GM23338 (cell line): ENCODE measurements at regions not wholly inside any gene's neighbourhood (a gene's known extent, or its start where the extent isn't known, plus 50 kb on each side); places are given as distances from the start of the nearest gene placed in this dataset.

ENCODE experiments used
- ATAC-seq: fragments of 200-7000 bp; cut with Tn5 transposase; 3 replicates; pipeline ENCODE4 v1.9.1; 2020
- DNase-seq: peaks from one replicate; pipeline ENCODE4 v3.0.0-alpha.2; 2015; ENCODE audit warnings: low spot score
- H2AFZ ChIP-seq: fragments of 200-600 bp; sonication (generic); 2 replicates; pipeline ENCODE4 v1.8.0; 2016; ENCODE audit warnings: antibody characterized with exemption, mild to moderate bottlenecking, moderate library complexity
- H3F3A ChIP-seq: fragments of 200-600 bp; sonication (generic); replicated peaks from 2 replicates; pipeline ENCODE4 v1.8.0; 2017; ENCODE audit warnings: antibody characterized with exemption, mixed run types, low read depth
- H3K27ac ChIP-seq: fragments of 200-600 bp; sonication (generic); 2 replicates; pipeline ENCODE4 v1.6.1; 2016; ENCODE audit warnings: low read depth
- H3K27me3 ChIP-seq: fragments of 200-600 bp; sonication (generic); 2 replicates; pipeline ENCODE4 v1.8.0; 2016; ENCODE audit warnings: mild to moderate bottlenecking, mixed run types, moderate library complexity; ENCODE audit not compliant: insufficient read depth
- H3K36me3 ChIP-seq: fragments of 200-600 bp; sonication (generic); 2 replicates; pipeline ENCODE4 v1.8.0; 2016; ENCODE audit warnings: mild to moderate bottlenecking; ENCODE audit not compliant: insufficient read depth
- H3K4me1 ChIP-seq: fragments of 200-600 bp; sonication (generic); 2 replicates; pipeline ENCODE4 v1.8.0; 2016; ENCODE audit warnings: mild to moderate bottlenecking, moderate library complexity; ENCODE audit not compliant: insufficient read depth
- H3K4me2 ChIP-seq: fragments of 200-600 bp; sonication (generic); 2 replicates; pipeline ENCODE4 v1.7.1; 2017; ENCODE audit warnings: mixed run types
- H3K4me3 ChIP-seq: fragments of 200-600 bp; sonication (generic); 2 replicates; pipeline ENCODE4 v1.6.1; 2016; ENCODE audit warnings: mixed run types
- H3K79me2 ChIP-seq: fragments of 200-600 bp; sonication (generic); replicated peaks from 2 replicates; pipeline ENCODE4 v1.8.0; 2017; ENCODE audit warnings: mild to moderate bottlenecking; ENCODE audit not compliant: insufficient read depth
- H3K9me2 ChIP-seq: fragments of 200-600 bp; sonication (generic); 2 replicates; pipeline ENCODE4 v1.8.0; 2017; ENCODE audit not compliant: insufficient read depth
- H4K20me1 ChIP-seq: fragments of 200-600 bp; sonication (generic); replicated peaks from 2 replicates; pipeline ENCODE4 v1.8.0; 2017; ENCODE audit warnings: mild to moderate bottlenecking; ENCODE audit not compliant: insufficient read depth
- H3K27ac Mint-ChIP-seq: 2 replicates; pipeline ENCODE4 v1.8.0; 2020; ENCODE audit warnings: inconsistent platforms, mild to moderate bottlenecking, moderate library complexity, mixed read lengths
- H3K27me3 Mint-ChIP-seq: 3 replicates; pipeline ENCODE4 v1.8.0; 2022; ENCODE audit warnings: low read depth, mild to moderate bottlenecking, moderate library complexity, mixed read lengths, inconsistent platforms; ENCODE audit not compliant: insufficient read depth, poor library complexity
- H3K36me3 Mint-ChIP-seq: 3 replicates; pipeline ENCODE4 v1.8.0; 2021; ENCODE audit warnings: low read depth, mild to moderate bottlenecking, inconsistent platforms, moderate library complexity, mixed read lengths
- H3K4me1 Mint-ChIP-seq: 3 replicates; pipeline ENCODE4 v1.8.0; 2020; ENCODE audit warnings: mild to moderate bottlenecking, inconsistent platforms, mixed read lengths
- H3K4me3 Mint-ChIP-seq: 3 replicates; pipeline ENCODE4 v1.8.0; 2021; ENCODE audit warnings: moderate library complexity, mild to moderate bottlenecking, inconsistent platforms, mixed read lengths
- H3K9me3 Mint-ChIP-seq: 3 replicates; pipeline ENCODE4 v1.8.0; 2020; ENCODE audit warnings: moderate library complexity, mild to moderate bottlenecking, inconsistent platforms, mixed read lengths
- CREB1 ChIP-seq: fragments of 250-450 bp; sonication (Bioruptor Pico); IDR thresholded peaks from 2 replicates; pipeline ENCODE4 v1.5.0; 2020; ENCODE audit warnings: low read depth, mild to moderate bottlenecking, moderate library complexity
- EZH2 ChIP-seq: fragments of 200-600 bp; sonication (generic); IDR thresholded peaks from one replicate; pipeline ENCODE4 v1.8.0; 2017; ENCODE audit warnings: antibody characterized with exemption, mild to moderate bottlenecking, low read depth; ENCODE audit not compliant: unreplicated experiment
- EZH2phosphoT487 ChIP-seq: fragments of 200-600 bp; sonication (generic); IDR thresholded peaks from one replicate; pipeline ENCODE4 v1.8.1; 2018; ENCODE audit warnings: antibody characterized with exemption; ENCODE audit not compliant: unreplicated experiment
- JUNB ChIP-seq: IDR thresholded peaks from one replicate; pipeline ENCODE4 v1.6.1; 2016; ENCODE audit warnings: antibody characterized with exemption; ENCODE audit not compliant: unreplicated experiment
- NANOG ChIP-seq: IDR thresholded peaks from 2 replicates; pipeline ENCODE4 v1.6.1; 2016; ENCODE audit warnings: antibody characterized with exemption, borderline replicate concordance
- POLR2AphosphoS5 ChIP-seq: IDR thresholded peaks from 2 replicates; pipeline ENCODE4 v1.6.1; 2016; ENCODE audit warnings: antibody characterized with exemption, low read depth
- STAT1 ChIP-seq: IDR thresholded peaks from one replicate; pipeline ENCODE4 v1.6.1; 2016; ENCODE audit warnings: antibody characterized with exemption; ENCODE audit not compliant: unreplicated experiment
- ZNF114 ChIP-seq: fragments of 250-450 bp; sonication (Bioruptor Pico); IDR thresholded peaks from 2 replicates; pipeline ENCODE4 v1.5.0; 2020; ENCODE audit warnings: mild to moderate bottlenecking, moderate library complexity
- ZNF331 ChIP-seq: fragments of 250-450 bp; sonication (Bioruptor Pico); IDR thresholded peaks from 2 replicates; pipeline ENCODE4 v1.5.0; 2020; ENCODE audit warnings: low read depth, mild to moderate bottlenecking, moderate library complexity
- TF ChIP-seq, protein P1 (sequence below): IDR thresholded peaks from one replicate; pipeline ENCODE4 v1.6.1; 2018; ENCODE audit warnings: antibody characterized with exemption; ENCODE audit not compliant: unreplicated experiment
- TF ChIP-seq, protein P2 (sequence below), 2 experiments: fragments of 200-600 bp in 1 of 2; sonication (generic) in 1 of 2; conservative IDR thresholded peaks; 2 replicates each; pipeline versions ENCODE4 v1.5.1 to v1.6.1; 2016 to 2017; ENCODE audit warnings: antibody characterized with exemption in 2 of 2, low read depth in 2 of 2, mild to moderate bottlenecking in 2 of 2, moderate library complexity in 1 of 2
- TF ChIP-seq, protein P3 (sequence below): IDR thresholded peaks from 2 replicates; pipeline ENCODE4 v1.6.1; 2016; ENCODE audit warnings: antibody characterized with exemption

DNA sequence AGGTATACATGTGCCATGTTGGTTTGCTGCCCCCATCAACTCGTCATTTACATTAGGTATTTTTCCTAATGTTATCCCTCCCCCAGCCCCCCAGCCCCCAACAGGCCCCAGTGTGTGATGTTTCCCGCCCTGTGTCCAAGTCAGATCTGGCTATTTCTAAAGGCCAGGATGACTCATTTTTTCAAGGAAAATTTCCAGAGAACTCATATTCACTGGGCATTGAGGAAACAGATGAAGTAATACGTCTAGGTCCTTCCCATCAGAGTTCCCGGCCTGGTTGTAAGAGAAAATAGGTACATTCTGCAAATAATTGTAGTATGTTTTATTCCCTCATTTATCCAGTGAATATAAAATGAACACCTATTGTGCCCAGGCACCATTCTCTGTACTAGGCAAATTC, 345.2 kb downstream of the BCL11B start:
- Histone ChIP-seq H3K4me1 (no peaks in the 10 kb centered on the region), H3K9me2 (no peaks in the 10 kb centered on the region), H3K27me3 (no peaks in the 10 kb centered on the region), H3F3A (no peaks in the 10 kb centered on the region), H2AFZ (no peak overlapping the region), H4K20me1 (no peaks in the 10 kb centered on the region), H3K4me3 (no peak overlapping the region), H3K36me3 (no peaks in the 10 kb centered on the region), H3K79me2 (no peaks in the 10 kb centered on the region), H3K27ac (no peak overlapping the region), H3K4me2 (no peak overlapping the region)
- Mint-ChIP-seq H3K9me3 (no peaks in the 10 kb centered on the region; the same call in 2 of the 3 replicates), H3K27me3 (peaks cover 6% of the 10 kb centered on the region), H3K4me3 (no peak overlapping the region), H3K4me1 (no peaks in the 10 kb centered on the region), H3K36me3 (no peaks in the 10 kb centered on the region), H3K27ac (no peak overlapping the region)
- DNase-seq, result no peak
- ATAC-seq, result no peak
- no peak for TF ChIP-seq POLR2AphosphoS5
- TF ChIP-seq, protein P1, sequence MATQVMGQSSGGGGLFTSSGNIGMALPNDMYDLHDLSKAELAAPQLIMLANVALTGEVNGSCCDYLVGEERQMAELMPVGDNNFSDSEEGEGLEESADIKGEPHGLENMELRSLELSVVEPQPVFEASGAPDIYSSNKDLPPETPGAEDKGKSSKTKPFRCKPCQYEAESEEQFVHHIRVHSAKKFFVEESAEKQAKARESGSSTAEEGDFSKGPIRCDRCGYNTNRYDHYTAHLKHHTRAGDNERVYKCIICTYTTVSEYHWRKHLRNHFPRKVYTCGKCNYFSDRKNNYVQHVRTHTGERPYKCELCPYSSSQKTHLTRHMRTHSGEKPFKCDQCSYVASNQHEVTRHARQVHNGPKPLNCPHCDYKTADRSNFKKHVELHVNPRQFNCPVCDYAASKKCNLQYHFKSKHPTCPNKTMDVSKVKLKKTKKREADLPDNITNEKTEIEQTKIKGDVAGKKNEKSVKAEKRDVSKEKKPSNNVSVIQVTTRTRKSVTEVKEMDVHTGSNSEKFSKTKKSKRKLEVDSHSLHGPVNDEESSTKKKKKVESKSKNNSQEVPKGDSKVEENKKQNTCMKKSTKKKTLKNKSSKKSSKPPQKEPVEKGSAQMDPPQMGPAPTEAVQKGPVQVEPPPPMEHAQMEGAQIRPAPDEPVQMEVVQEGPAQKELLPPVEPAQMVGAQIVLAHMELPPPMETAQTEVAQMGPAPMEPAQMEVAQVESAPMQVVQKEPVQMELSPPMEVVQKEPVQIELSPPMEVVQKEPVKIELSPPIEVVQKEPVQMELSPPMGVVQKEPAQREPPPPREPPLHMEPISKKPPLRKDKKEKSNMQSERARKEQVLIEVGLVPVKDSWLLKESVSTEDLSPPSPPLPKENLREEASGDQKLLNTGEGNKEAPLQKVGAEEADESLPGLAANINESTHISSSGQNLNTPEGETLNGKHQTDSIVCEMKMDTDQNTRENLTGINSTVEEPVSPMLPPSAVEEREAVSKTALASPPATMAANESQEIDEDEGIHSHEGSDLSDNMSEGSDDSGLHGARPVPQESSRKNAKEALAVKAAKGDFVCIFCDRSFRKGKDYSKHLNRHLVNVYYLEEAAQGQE, result no peak
- no peak for TF ChIP-seq NANOG
- no peak for TF ChIP-seq EZH2phosphoT487
- TF ChIP-seq, protein P2, sequence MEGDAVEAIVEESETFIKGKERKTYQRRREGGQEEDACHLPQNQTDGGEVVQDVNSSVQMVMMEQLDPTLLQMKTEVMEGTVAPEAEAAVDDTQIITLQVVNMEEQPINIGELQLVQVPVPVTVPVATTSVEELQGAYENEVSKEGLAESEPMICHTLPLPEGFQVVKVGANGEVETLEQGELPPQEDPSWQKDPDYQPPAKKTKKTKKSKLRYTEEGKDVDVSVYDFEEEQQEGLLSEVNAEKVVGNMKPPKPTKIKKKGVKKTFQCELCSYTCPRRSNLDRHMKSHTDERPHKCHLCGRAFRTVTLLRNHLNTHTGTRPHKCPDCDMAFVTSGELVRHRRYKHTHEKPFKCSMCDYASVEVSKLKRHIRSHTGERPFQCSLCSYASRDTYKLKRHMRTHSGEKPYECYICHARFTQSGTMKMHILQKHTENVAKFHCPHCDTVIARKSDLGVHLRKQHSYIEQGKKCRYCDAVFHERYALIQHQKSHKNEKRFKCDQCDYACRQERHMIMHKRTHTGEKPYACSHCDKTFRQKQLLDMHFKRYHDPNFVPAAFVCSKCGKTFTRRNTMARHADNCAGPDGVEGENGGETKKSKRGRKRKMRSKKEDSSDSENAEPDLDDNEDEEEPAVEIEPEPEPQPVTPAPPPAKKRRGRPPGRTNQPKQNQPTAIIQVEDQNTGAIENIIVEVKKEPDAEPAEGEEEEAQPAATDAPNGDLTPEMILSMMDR (conservative IDR thresholded peaks at IDR 0.05; ENCODE audit: low read depth in 2 of 2), result no peak
- TF ChIP-seq JUNB, result no peak

DNA sequence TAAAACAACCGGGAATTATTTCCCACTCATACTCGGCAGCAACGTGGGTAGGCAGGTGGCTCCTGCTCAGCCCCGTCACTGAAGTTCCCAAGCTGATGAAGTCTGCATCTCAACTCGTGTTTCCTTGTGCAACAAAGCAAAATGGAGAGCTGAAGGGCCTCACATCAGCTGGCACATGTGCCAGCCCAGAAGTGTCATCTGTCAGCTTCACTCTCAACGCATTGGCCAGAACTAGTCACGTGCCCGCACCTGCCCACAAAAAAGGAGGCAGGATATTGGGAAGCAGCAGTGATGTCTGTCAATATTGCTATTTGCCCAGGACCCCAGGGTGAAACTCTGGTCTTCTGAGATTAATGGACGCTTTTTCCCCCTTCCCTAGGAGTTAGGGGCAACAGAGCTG, 344.0 kb downstream of the BCL11B start:
- H3K4me1 ChIP-seq, result no peaks in the 10 kb centered on the region
- H3K27ac ChIP-seq, result no peak overlapping the region
- H3K27me3 ChIP-seq, result no peaks in the 10 kb centered on the region
- H3K27ac Mint-ChIP-seq, result no peak overlapping the region
- no peak overlapping the region for H3K4me3 Mint-ChIP-seq
- H3K4me3 ChIP-seq, result no peak overlapping the region
- peaks cover 6% of the 10 kb centered on the region for H3K27me3 Mint-ChIP-seq
- DNase-seq (no peak), ATAC-seq (no peak)
- H3K4me2 ChIP-seq, result no peak overlapping the region
- no peaks in the 10 kb centered on the region for H4K20me1 ChIP-seq
- H3K36me3 Mint-ChIP-seq, result no peaks in the 10 kb centered on the region
- no peaks in the 10 kb centered on the region for H3K4me1 Mint-ChIP-seq
- H2AFZ ChIP-seq, result no peak overlapping the region
- no peaks in the 10 kb centered on the region for H3K79me2 ChIP-seq
- no peaks in the 10 kb centered on the region for H3F3A ChIP-seq
- no peaks in the 10 kb centered on the region for H3K9me2 ChIP-seq
- no peaks in the 10 kb centered on the region for H3K9me3 Mint-ChIP-seq
- H3K36me3 ChIP-seq, result no peaks in the 10 kb centered on the region
- no peak for TF ChIP-seq EZH2phosphoT487
- no peak for TF ChIP-seq CREB1 (CRISPR knock-in tag)
- TF ChIP-seq, protein P1, result no peak
- TF ChIP-seq EZH2, result no peak
- no peak for TF ChIP-seq ZNF331 (CRISPR knock-in tag)
- TF ChIP-seq, protein P3, sequence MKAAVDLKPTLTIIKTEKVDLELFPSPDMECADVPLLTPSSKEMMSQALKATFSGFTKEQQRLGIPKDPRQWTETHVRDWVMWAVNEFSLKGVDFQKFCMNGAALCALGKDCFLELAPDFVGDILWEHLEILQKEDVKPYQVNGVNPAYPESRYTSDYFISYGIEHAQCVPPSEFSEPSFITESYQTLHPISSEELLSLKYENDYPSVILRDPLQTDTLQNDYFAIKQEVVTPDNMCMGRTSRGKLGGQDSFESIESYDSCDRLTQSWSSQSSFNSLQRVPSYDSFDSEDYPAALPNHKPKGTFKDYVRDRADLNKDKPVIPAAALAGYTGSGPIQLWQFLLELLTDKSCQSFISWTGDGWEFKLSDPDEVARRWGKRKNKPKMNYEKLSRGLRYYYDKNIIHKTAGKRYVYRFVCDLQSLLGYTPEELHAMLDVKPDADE, result no peak
- no peak for TF ChIP-seq POLR2AphosphoS5
- TF ChIP-seq ZNF114 (CRISPR knock-in tag), result no peak
- TF ChIP-seq NANOG, result no peak
- no peak for TF ChIP-seq STAT1
- TF ChIP-seq, protein P2 (conservative IDR thresholded peaks at IDR 0.05; ENCODE audit: low read depth in 2 of 2), result no peak
